ENCODE measurements at regions not wholly inside any gene's neighbourhood (a gene's known extent, or its start where the extent isn't known, plus 50 kb on each side); places are given as distances from the start of the nearest gene placed in this dataset.
A peak's percentile ranks its signal among the peaks of the same experiment; 100 is the strongest.
"Not testable (repeated sequence)": the region's sequence is repeated elsewhere in the genome, so short reads cannot be mapped to it uniquely, and the experiment has no call there.

GRCh38 chr4:100868281-100868680 lies 350.5 kb upstream of the EMCN start:
- not testable (repeated sequence) for H3K36me3 Mint-ChIP-seq; H3K4me3 Mint-ChIP-seq; ATAC-seq (ENCODE audit: low read depth in 2 of 2); DNase-seq; H3K27ac Mint-ChIP-seq
- Mint-ChIP-seq H3K4me1 (peaks cover 3 to 12% (median 3%) of the 10 kb centered on the region in 3 donors), H3K9me3 (peaks cover 4 to 16% (median 9%) of the 10 kb centered on the region in 7 donors), H3K27me3 (peaks cover 0 to 12% (median 0%) of the 10 kb centered on the region in 3 donors)

GRCh38 chr4:100852326-100852725 lies 334.5 kb upstream of the EMCN start:
- H3K4me1 Mint-ChIP-seq = no peaks in the 10 kb centered on the region
- DNase-seq = no peak
- no peak overlapping the region for H3K4me3 Mint-ChIP-seq
- H3K36me3 Mint-ChIP-seq = no peaks in the 10 kb centered on the region
- peaks cover 0 to 2% (median 0%) of the 10 kb centered on the region in 7 donors for H3K9me3 Mint-ChIP-seq
- H3K27me3 Mint-ChIP-seq = no peaks in the 10 kb centered on the region
- no peak for ATAC-seq (ENCODE audit: low read depth in 2 of 2)
- no peak overlapping the region for H3K27ac Mint-ChIP-seq

GRCh38 chr4:100849319-100849718 lies 331.5 kb upstream of the EMCN start:
- Mint-ChIP-seq H3K4me1 (no peaks in the 10 kb centered on the region), H3K36me3 (no peaks in the 10 kb centered on the region), H3K27ac (peak overlapping the region in 1 of 6 donors; percentile 36), H3K9me3 (peaks cover 0 to 2% (median 0%) of the 10 kb centered on the region in 7 donors), H3K4me3 (no peak overlapping the region), H3K27me3 (no peaks in the 10 kb centered on the region)
- DNase-seq (no peak), ATAC-seq (ENCODE audit: low read depth in 2 of 2) (no peak)

- Mint-ChIP-seq H3K9me3 (peaks cover 0 to 2% (median 0%) of the 10 kb centered on the region in 7 donors), H3K4me1 (no peaks in the 10 kb centered on the region), H3K27me3 (no peaks in the 10 kb centered on the region)
Measured at GRCh38 chr4:100848841-100849240, 331.0 kb upstream of the EMCN start.

GRCh38 chr4:100843910-100844309 lies 326.1 kb upstream of the EMCN start:
- no peaks in the 10 kb centered on the region for H3K9me3 Mint-ChIP-seq
- ATAC-seq (ENCODE audit: low read depth in 2 of 2) = no peak
- no peak for DNase-seq
- no peak overlapping the region for H3K27ac Mint-ChIP-seq
- no peak overlapping the region for H3K4me3 Mint-ChIP-seq
- no peaks in the 10 kb centered on the region for H3K4me1 Mint-ChIP-seq
- no peaks in the 10 kb centered on the region for H3K36me3 Mint-ChIP-seq
- H3K27me3 Mint-ChIP-seq = peaks cover 2 to 9% (median 3%) of the 10 kb centered on the region in 3 donors

More at GRCh38 chr4:100848841-100849240, 331.0 kb upstream of the EMCN start:
- ATAC-seq (ENCODE audit: low read depth in 2 of 2) (no peak), DNase-seq (no peak)
- Mint-ChIP-seq H3K36me3 (no peaks in the 10 kb centered on the region), H3K27ac (no peak overlapping the region), H3K4me3 (no peak overlapping the region)

GRCh38 chr4:100842856-100843255 lies 325.0 kb upstream of the EMCN start:
- Mint-ChIP-seq H3K27me3 (peaks cover 6 to 12% (median 9%) of the 10 kb centered on the region in 3 donors), H3K36me3 (no peaks in the 10 kb centered on the region), H3K27ac (peak overlapping the region in 1 of 6 donors; percentile 7), H3K9me3 (no peaks in the 10 kb centered on the region), H3K4me1 (no peaks in the 10 kb centered on the region), H3K4me3 (no peak overlapping the region)
- ATAC-seq (ENCODE audit: low read depth in 2 of 2) = no peak
- DNase-seq = no peak

- ATAC-seq (ENCODE audit: low read depth in 2 of 2) (no peak), DNase-seq (no peak)
- Mint-ChIP-seq H3K27me3 (peaks cover 11 to 15% (median 15%) of the 10 kb centered on the region in 3 donors), H3K4me1 (no peaks in the 10 kb centered on the region), H3K9me3 (no peaks in the 10 kb centered on the region), H3K27ac (no peak overlapping the region), H3K36me3 (no peaks in the 10 kb centered on the region), H3K4me3 (no peak overlapping the region)
Measured at GRCh38 chr4:100841911-100842310, 324.1 kb upstream of the EMCN start.

- Mint-ChIP-seq H3K4me1 (no peaks in the 10 kb centered on the region), H3K27ac (no peak overlapping the region), H3K36me3 (no peaks in the 10 kb centered on the region), H3K4me3 (no peak overlapping the region), H3K27me3 (peaks cover 18 to 24% (median 20%) of the 10 kb centered on the region in 3 donors), H3K9me3 (peaks cover 0 to 2% (median 0%) of the 10 kb centered on the region in 7 donors)
- ATAC-seq (ENCODE audit: low read depth in 2 of 2) (no peak), DNase-seq (no peak)
Measured at GRCh38 chr4:100839712-100840111, 321.9 kb upstream of the EMCN start.

GRCh38 chr4:100838286-100838685 lies 320.5 kb upstream of the EMCN start:
- no peak overlapping the region for H3K27ac Mint-ChIP-seq
- peaks cover 0 to 2% (median 0%) of the 10 kb centered on the region in 7 donors for H3K9me3 Mint-ChIP-seq
- no peaks in the 10 kb centered on the region for H3K36me3 Mint-ChIP-seq
- no peak for DNase-seq
- no peak for ATAC-seq (ENCODE audit: low read depth in 2 of 2)
- no peaks in the 10 kb centered on the region for H3K4me1 Mint-ChIP-seq
- H3K4me3 Mint-ChIP-seq = no peak overlapping the region
- peaks cover 18 to 24% (median 20%) of the 10 kb centered on the region in 3 donors for H3K27me3 Mint-ChIP-seq

- no peaks in the 10 kb centered on the region for H3K4me1 Mint-ChIP-seq
- H3K9me3 Mint-ChIP-seq = peaks cover 0 to 2% (median 0%) of the 10 kb centered on the region in 7 donors
- peaks cover 18 to 24% (median 20%) of the 10 kb centered on the region in 3 donors for H3K27me3 Mint-ChIP-seq
- ATAC-seq (ENCODE audit: low read depth in 2 of 2) (no peak), DNase-seq (no peak)
- H3K27ac Mint-ChIP-seq = no peak overlapping the region
- H3K36me3 Mint-ChIP-seq = no peaks in the 10 kb centered on the region
- H3K4me3 Mint-ChIP-seq = no peak overlapping the region
Measured at GRCh38 chr4:100836929-100837328, 319.1 kb upstream of the EMCN start.

- H3K4me1 Mint-ChIP-seq = no peaks in the 10 kb centered on the region
- H3K27ac Mint-ChIP-seq = no peak overlapping the region
- DNase-seq (no peak), ATAC-seq (ENCODE audit: low read depth in 2 of 2) (no peak)
- peaks cover 6 to 7% of the 10 kb centered on the region in 2 donors for H3K36me3 Mint-ChIP-seq
- H3K9me3 Mint-ChIP-seq = peaks cover 0 to 9% (median 5%) of the 10 kb centered on the region in 7 donors
- H3K4me3 Mint-ChIP-seq = no peak overlapping the region
- H3K27me3 Mint-ChIP-seq = peaks cover 18 to 24% (median 18%) of the 10 kb centered on the region in 3 donors
Measured at GRCh38 chr4:100834616-100835015, 316.8 kb upstream of the EMCN start.

GRCh38 chr4:100833906-100834305 lies 316.1 kb upstream of the EMCN start:
- no peak overlapping the region for H3K27ac Mint-ChIP-seq
- peaks cover 8% of the 10 kb centered on the region in 2 donors for H3K36me3 Mint-ChIP-seq
- no peak for ATAC-seq (ENCODE audit: low read depth in 2 of 2)
- no peak for DNase-seq
- no peaks in the 10 kb centered on the region for H3K4me1 Mint-ChIP-seq
- H3K4me3 Mint-ChIP-seq = no peak overlapping the region
- peaks cover 0 to 16% (median 7%) of the 10 kb centered on the region in 7 donors for H3K9me3 Mint-ChIP-seq
- peaks cover 16 to 21% (median 16%) of the 10 kb centered on the region in 3 donors for H3K27me3 Mint-ChIP-seq

GRCh38 chr4:100828986-100829685 lies 311.3 kb upstream of the EMCN start:
- Mint-ChIP-seq H3K36me3 (peaks cover 8% of the 10 kb centered on the region in 2 donors), H3K4me1 (no peaks in the 10 kb centered on the region), H3K4me3 (no peak overlapping the region), H3K9me3 (peaks cover 4 to 28% (median 12%) of the 10 kb centered on the region in 7 donors), H3K27me3 (peaks cover 0 to 5% (median 0%) of the 10 kb centered on the region in 3 donors), H3K27ac (no peak overlapping the region)
- DNase-seq = no peak
- no peak for ATAC-seq (ENCODE audit: low read depth in 2 of 2)

GRCh38 chr4:100828364-100828763 lies 310.5 kb upstream of the EMCN start:
- no peak for ATAC-seq (ENCODE audit: low read depth in 2 of 2)
- H3K4me1 Mint-ChIP-seq = no peaks in the 10 kb centered on the region
- DNase-seq = no peak
- H3K27ac Mint-ChIP-seq = no peak overlapping the region
- H3K9me3 Mint-ChIP-seq = peaks cover 4 to 28% (median 12%) of the 10 kb centered on the region in 7 donors
- peaks cover 8% of the 10 kb centered on the region in 2 donors for H3K36me3 Mint-ChIP-seq
- H3K27me3 Mint-ChIP-seq = peaks cover 0 to 5% (median 0%) of the 10 kb centered on the region in 3 donors
- H3K4me3 Mint-ChIP-seq = no peak overlapping the region
